Neural cell (in vitro differentiated cells): ENCODE measurements at regions not wholly inside any gene's neighbourhood (a gene's known extent, or its start where the extent isn't known, plus 50 kb on each side); places are given as distances from the start of the nearest gene placed in this dataset.

Experiments
- H2AFZ ChIP-seq: fragments of 200-600, 300-800 bp; sonication (generic), shearing (Covaris generic); 2 replicates; pipeline ENCODE4 v1.6.0; 2014; ENCODE audit warnings: low read depth, mild to moderate bottlenecking, antibody characterized with exemption, low read length, moderate library complexity
- H3F3A ChIP-seq: fragments of 200-600 bp; shearing (Covaris generic); 2 replicates; pipeline ENCODE4 v1.6.1; 2016; ENCODE audit warnings: mild to moderate bottlenecking, moderate library complexity, mixed read lengths, antibody characterized with exemption, low read length; ENCODE audit not compliant: insufficient read depth, poor library complexity, severe bottlenecking
- H3K27ac ChIP-seq: fragments of 200-600, 300-800 bp; sonication (generic), shearing (Covaris generic); 2 replicates; pipeline ENCODE4 v1.5.1; 2014; ENCODE audit warnings: mild to moderate bottlenecking, low read length, moderate library complexity
- H3K27me3 ChIP-seq: fragments of 300-800, 200-600 bp; sonication (generic), shearing (Covaris generic); 2 replicates; pipeline ENCODE4 v1.6.0; 2014; ENCODE audit warnings: mild to moderate bottlenecking, low read depth, low read length, moderate library complexity; ENCODE audit not compliant: insufficient read depth
- H3K36me3 ChIP-seq: fragments of 300-800, 200-600 bp; sonication (generic), shearing (Covaris generic); 2 replicates; pipeline ENCODE4 v1.5.1; 2014; ENCODE audit warnings: mild to moderate bottlenecking, antibody characterized with exemption, low read length, moderate library complexity; ENCODE audit not compliant: insufficient read depth
- H3K4me2 ChIP-seq: fragments of 300-800, 200-600 bp; sonication (generic), shearing (Covaris generic); 2 replicates; pipeline ENCODE4 v1.6.0; 2014; ENCODE audit warnings: mild to moderate bottlenecking, low read length
- H3K4me3 ChIP-seq: fragments of 300-800, 200-600 bp; sonication (generic), shearing (Covaris generic); 2 replicates; pipeline ENCODE4 v1.5.1; 2014; ENCODE audit warnings: mild to moderate bottlenecking, low read length, moderate library complexity
- H3K79me2 ChIP-seq: fragments of 200-600 bp; shearing (Covaris generic); replicated peaks from 2 replicates; pipeline ENCODE4 v1.6.0; 2014; ENCODE audit warnings: mild to moderate bottlenecking, low read length, moderate library complexity; ENCODE audit not compliant: insufficient read depth
- H3K9ac ChIP-seq: fragments of 300-800, 200-600 bp; sonication (generic), shearing (Covaris generic); 2 replicates; pipeline ENCODE4 v1.6.1; 2016; ENCODE audit warnings: mild to moderate bottlenecking, low read length, mixed read lengths
- H3K9me2 ChIP-seq: fragments of 200-600 bp; shearing (Covaris generic); 2 replicates; pipeline ENCODE4 v1.6.1; 2016; ENCODE audit warnings: mild to moderate bottlenecking, low read length, mixed read lengths; ENCODE audit not compliant: insufficient read depth
- H3K9me3 ChIP-seq: fragments of 200-600, 300-800 bp; sonication (generic), shearing (Covaris generic); 2 replicates; pipeline ENCODE4 v1.6.1; 2016; ENCODE audit warnings: mild to moderate bottlenecking, mixed run types, low read length, moderate library complexity, mixed read lengths
- H4K20me1 ChIP-seq: fragments of 200-600 bp; shearing (Covaris generic); 2 replicates; pipeline ENCODE4 v1.6.1; 2016; ENCODE audit warnings: mild to moderate bottlenecking, mixed run types; ENCODE audit not compliant: insufficient read depth
- CTCF ChIP-seq: fragments of 450-650 bp; IDR thresholded peaks from 2 replicates; pipeline ENCODE4 v1.5.1; 2014; ENCODE audit warnings: antibody characterized with exemption, mild to moderate bottlenecking, moderate library complexity; ENCODE audit not compliant: poor library complexity, severe bottlenecking
- EP300 ChIP-seq: fragments of 450-650 bp; conservative IDR thresholded peaks from 2 replicates; pipeline ENCODE4 v1.6.1; 2014; ENCODE audit warnings: antibody characterized with exemption, mild to moderate bottlenecking, moderate library complexity; ENCODE audit not compliant: poor library complexity, severe bottlenecking
- EZH2 ChIP-seq: fragments of 200-600, 300-800 bp; shearing (Covaris generic), sonication (generic); IDR thresholded peaks from 2 replicates; pipeline ENCODE4 v1.6.1; 2014; ENCODE audit warnings: antibody characterized with exemption, low read length, borderline replicate concordance, mild to moderate bottlenecking; ENCODE audit not compliant: insufficient read depth, poor library complexity, severe bottlenecking
- MXI1 ChIP-seq: fragments of 450-650 bp; conservative IDR thresholded peaks from 2 replicates; pipeline ENCODE4 v1.6.1; 2014; ENCODE audit warnings: antibody characterized with exemption, mild to moderate bottlenecking; ENCODE audit not compliant: poor library complexity, severe bottlenecking
- POLR2AphosphoS5 ChIP-seq: IDR thresholded peaks from 2 replicates; pipeline ENCODE4 v1.6.1; 2012
- RAD21 ChIP-seq: fragments of 450-650 bp; conservative IDR thresholded peaks from 2 replicates; pipeline ENCODE4 v1.6.1; 2014; ENCODE audit warnings: antibody characterized with exemption, mild to moderate bottlenecking, moderate library complexity
- REST ChIP-seq: IDR thresholded peaks from 2 replicates; pipeline ENCODE4 v1.6.1; 2012; ENCODE audit warnings: borderline replicate concordance
- SMC3 ChIP-seq: fragments of 450-650 bp; conservative IDR thresholded peaks from 2 replicates; pipeline ENCODE4 v1.6.1; 2014; ENCODE audit warnings: antibody characterized with exemption, mild to moderate bottlenecking, moderate library complexity; ENCODE audit not compliant: poor library complexity
- TAF1 ChIP-seq: IDR thresholded peaks from 2 replicates; pipeline ENCODE4 v1.6.1; 2012; ENCODE audit warnings: low read depth

GRCh38 chr18:43533371-43533770 lies 256.1 kb upstream of the SYT4 start:
- Histone ChIP-seq H3K9ac (no peak overlapping the region), H3F3A (no peaks in the 10 kb centered on the region), H3K79me2 (no peaks in the 10 kb centered on the region), H3K36me3 (no peaks in the 10 kb centered on the region), H2AFZ (no peak overlapping the region), H4K20me1 (no peaks in the 10 kb centered on the region), H3K27ac (no peak overlapping the region), H3K27me3 (no peaks in the 10 kb centered on the region), H3K4me2 (no peak overlapping the region), H3K9me3 (no peaks in the 10 kb centered on the region), H3K9me2 (no peaks in the 10 kb centered on the region), H3K4me3 (no peak overlapping the region)
- no peak for TF ChIP-seq MXI1

DNA sequence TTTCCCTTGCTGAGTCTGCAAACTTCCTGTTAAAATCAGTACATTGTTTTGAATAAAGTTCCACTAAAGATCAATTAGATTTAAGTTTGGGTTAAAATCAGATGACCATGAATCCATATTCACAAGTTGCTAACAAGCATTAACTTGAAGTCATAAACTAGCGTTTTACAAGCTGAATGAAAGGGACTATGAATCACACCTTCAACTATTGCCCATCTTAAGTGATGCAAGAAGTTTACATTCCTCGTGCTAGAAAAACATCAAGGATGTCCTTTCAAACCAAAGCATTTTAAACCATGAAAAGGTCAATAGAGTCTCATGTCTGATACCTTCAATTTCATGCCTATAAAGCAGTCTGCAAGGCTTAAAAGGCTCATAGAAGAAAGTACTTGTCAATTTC lies 257.2 kb upstream of the SYT4 start:
- Histone ChIP-seq H3K9me3 (no peaks in the 10 kb centered on the region), H3F3A (no peaks in the 10 kb centered on the region), H3K27me3 (no peaks in the 10 kb centered on the region), H3K9me2 (no peaks in the 10 kb centered on the region), H4K20me1 (no peaks in the 10 kb centered on the region), H2AFZ (no peak overlapping the region), H3K9ac (no peak overlapping the region), H3K79me2 (no peaks in the 10 kb centered on the region), H3K36me3 (no peaks in the 10 kb centered on the region), H3K4me2 (no peak overlapping the region), H3K27ac (no peak overlapping the region), H3K4me3 (no peak overlapping the region)
- no peak for TF ChIP-seq SMC3
- no peak for TF ChIP-seq EZH2
- no peak for TF ChIP-seq EP300
- TF ChIP-seq CTCF, result no peak
- TF ChIP-seq RAD21, result no peak
- no peak for TF ChIP-seq MXI1
- no peak for TF ChIP-seq REST
- TF ChIP-seq POLR2AphosphoS5, result no peak
- TF ChIP-seq TAF1, result no peak

- H3K9ac ChIP-seq, result no peak overlapping the region
- H2AFZ ChIP-seq, result no peak overlapping the region
- H3K36me3 ChIP-seq, result no peaks in the 10 kb centered on the region
- no peaks in the 10 kb centered on the region for H3K9me3 ChIP-seq
- TF ChIP-seq TAF1 (no peak), POLR2AphosphoS5 (no peak), EP300 (no peak), SMC3 (no peak), EZH2 (no peak), MXI1 (no peak), RAD21 (no peak), REST (no peak), CTCF (no peak)
- H3K27ac ChIP-seq, result no peak overlapping the region
- H4K20me1 ChIP-seq, result no peaks in the 10 kb centered on the region
- H3K4me2 ChIP-seq, result no peak overlapping the region
- no peaks in the 10 kb centered on the region for H3K79me2 ChIP-seq
- no peaks in the 10 kb centered on the region for H3K27me3 ChIP-seq
- no peak overlapping the region for H3K4me3 ChIP-seq
- no peaks in the 10 kb centered on the region for H3F3A ChIP-seq
- no peaks in the 10 kb centered on the region for H3K9me2 ChIP-seq
These were observed 262.6 kb upstream of the SYT4 start for GRCh38 chr18:43539862-43540261.
